ENCODE measurements at regions not wholly inside any gene's neighbourhood (a gene's known extent, or its start where the extent isn't known, plus 50 kb on each side); places are given as distances from the start of the nearest gene placed in this dataset.

DNA sequence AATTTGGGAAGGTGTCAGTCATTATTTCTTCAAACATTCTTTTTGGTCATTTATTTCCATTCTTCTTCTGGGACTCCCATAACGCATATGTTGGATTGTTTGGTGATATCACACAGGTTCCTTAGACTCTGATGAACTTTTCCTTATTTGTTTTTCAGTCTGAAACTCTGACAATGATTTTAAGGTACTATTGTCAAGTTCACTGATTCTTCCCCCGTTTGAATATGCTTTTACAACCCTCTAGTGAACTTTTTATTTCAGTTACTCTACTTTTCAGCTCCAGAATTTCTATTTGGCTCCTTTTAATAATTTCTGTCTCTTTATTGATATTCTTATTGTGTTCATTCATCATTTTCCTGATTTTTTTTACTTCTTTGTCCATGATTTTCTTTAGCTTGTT lies 92.5 kb upstream of the RORB start:
- Histone ChIP-seq H3K4me1 (ENCODE audit: insufficient read depth) (no peaks in the 10 kb centered on the region), H3K79me2 (replicated peaks; ENCODE audit: insufficient read depth) (no peaks in the 10 kb centered on the region), H3K4me3 (no peak overlapping the region), H3K36me3 (ENCODE audit: insufficient read depth) (no peaks in the 10 kb centered on the region), H4K20me1 (replicated peaks; ENCODE audit: insufficient read depth) (no peaks in the 10 kb centered on the region), H3K27me3 (ENCODE audit: insufficient read depth) (no peaks in the 10 kb centered on the region), H2AFZ (no peak overlapping the region), H3K27ac (ENCODE audit: low read depth) (no peak overlapping the region), H3K4me2 (no peak overlapping the region), H3F3A (replicated peaks; ENCODE audit: low read depth) (no peaks in the 10 kb centered on the region), H3K9me2 (ENCODE audit: insufficient read depth) (no peaks in the 10 kb centered on the region)
- Mint-ChIP-seq H3K4me3 (no peak overlapping the region), H3K27ac (no peak overlapping the region), H3K9me3 (peaks cover 5% of the 10 kb centered on the region; the same call in 2 of the 3 replicates), H3K36me3 (ENCODE audit: low read depth) (no peaks in the 10 kb centered on the region), H3K27me3 (ENCODE audit: insufficient read depth, low read depth, poor library complexity) (no peaks in the 10 kb centered on the region), H3K4me1 (no peaks in the 10 kb centered on the region)
- DNase-seq (ENCODE audit: low spot score), result no peak
- TF ChIP-seq, protein P1, sequence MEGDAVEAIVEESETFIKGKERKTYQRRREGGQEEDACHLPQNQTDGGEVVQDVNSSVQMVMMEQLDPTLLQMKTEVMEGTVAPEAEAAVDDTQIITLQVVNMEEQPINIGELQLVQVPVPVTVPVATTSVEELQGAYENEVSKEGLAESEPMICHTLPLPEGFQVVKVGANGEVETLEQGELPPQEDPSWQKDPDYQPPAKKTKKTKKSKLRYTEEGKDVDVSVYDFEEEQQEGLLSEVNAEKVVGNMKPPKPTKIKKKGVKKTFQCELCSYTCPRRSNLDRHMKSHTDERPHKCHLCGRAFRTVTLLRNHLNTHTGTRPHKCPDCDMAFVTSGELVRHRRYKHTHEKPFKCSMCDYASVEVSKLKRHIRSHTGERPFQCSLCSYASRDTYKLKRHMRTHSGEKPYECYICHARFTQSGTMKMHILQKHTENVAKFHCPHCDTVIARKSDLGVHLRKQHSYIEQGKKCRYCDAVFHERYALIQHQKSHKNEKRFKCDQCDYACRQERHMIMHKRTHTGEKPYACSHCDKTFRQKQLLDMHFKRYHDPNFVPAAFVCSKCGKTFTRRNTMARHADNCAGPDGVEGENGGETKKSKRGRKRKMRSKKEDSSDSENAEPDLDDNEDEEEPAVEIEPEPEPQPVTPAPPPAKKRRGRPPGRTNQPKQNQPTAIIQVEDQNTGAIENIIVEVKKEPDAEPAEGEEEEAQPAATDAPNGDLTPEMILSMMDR (conservative IDR thresholded peaks at IDR 0.05; ENCODE audit: low read depth in 2 of 2), result no peak
- TF ChIP-seq POLR2AphosphoS5 (IDR thresholded peaks at IDR 0.05; ENCODE audit: low read depth), result no peak
- TF ChIP-seq STAT1 (IDR thresholded peaks at IDR 0.05; ENCODE audit: unreplicated experiment), result no peak
- no peak for TF ChIP-seq EZH2phosphoT487 (IDR thresholded peaks at IDR 0.05; ENCODE audit: unreplicated experiment)
- ATAC-seq, result no peak

- Histone ChIP-seq H3K79me2 (replicated peaks; ENCODE audit: insufficient read depth) (no peaks in the 10 kb centered on the region), H3K36me3 (ENCODE audit: insufficient read depth) (no peaks in the 10 kb centered on the region), H2AFZ (no peak overlapping the region), H3K4me1 (ENCODE audit: insufficient read depth) (no peaks in the 10 kb centered on the region), H3K27me3 (ENCODE audit: insufficient read depth) (no peaks in the 10 kb centered on the region), H4K20me1 (replicated peaks; ENCODE audit: insufficient read depth) (no peaks in the 10 kb centered on the region), H3F3A (replicated peaks; ENCODE audit: low read depth) (no peaks in the 10 kb centered on the region), H3K4me2 (no peak overlapping the region), H3K4me3 (no peak overlapping the region), H3K9me2 (ENCODE audit: insufficient read depth) (no peaks in the 10 kb centered on the region; the same call in 1 of the 2 replicates), H3K27ac (ENCODE audit: low read depth) (no peak overlapping the region)
- no peak overlapping the region for H3K27ac Mint-ChIP-seq
- peaks cover 5% of the 10 kb centered on the region; the same call in 2 of the 3 replicates for H3K9me3 Mint-ChIP-seq
- DNase-seq (ENCODE audit: low spot score) (no peak), ATAC-seq (no peak)
- H3K4me3 Mint-ChIP-seq, result no peak overlapping the region
- H3K27me3 Mint-ChIP-seq (ENCODE audit: insufficient read depth, low read depth, poor library complexity), result no peaks in the 10 kb centered on the region
- no peaks in the 10 kb centered on the region for H3K4me1 Mint-ChIP-seq
- H3K36me3 Mint-ChIP-seq (ENCODE audit: low read depth), result no peaks in the 10 kb centered on the region; the same call in 2 of the 3 replicates
- no peak for TF ChIP-seq ZNF114 (CRISPR knock-in tag; IDR thresholded peaks at IDR 0.05)
- TF ChIP-seq CREB1 (CRISPR knock-in tag; IDR thresholded peaks at IDR 0.05; ENCODE audit: low read depth), result no peak
- no peak for TF ChIP-seq EZH2phosphoT487 (IDR thresholded peaks at IDR 0.05; ENCODE audit: unreplicated experiment)
- TF ChIP-seq JUNB (IDR thresholded peaks at IDR 0.05; ENCODE audit: unreplicated experiment), result no peak
- TF ChIP-seq POLR2AphosphoS5 (IDR thresholded peaks at IDR 0.05; ENCODE audit: low read depth), result no peak
- no peak for TF ChIP-seq ZNF331 (CRISPR knock-in tag; IDR thresholded peaks at IDR 0.05; ENCODE audit: low read depth)
- TF ChIP-seq, protein P1 (conservative IDR thresholded peaks at IDR 0.05; ENCODE audit: low read depth in 2 of 2), result no peak
- TF ChIP-seq, protein P2, sequence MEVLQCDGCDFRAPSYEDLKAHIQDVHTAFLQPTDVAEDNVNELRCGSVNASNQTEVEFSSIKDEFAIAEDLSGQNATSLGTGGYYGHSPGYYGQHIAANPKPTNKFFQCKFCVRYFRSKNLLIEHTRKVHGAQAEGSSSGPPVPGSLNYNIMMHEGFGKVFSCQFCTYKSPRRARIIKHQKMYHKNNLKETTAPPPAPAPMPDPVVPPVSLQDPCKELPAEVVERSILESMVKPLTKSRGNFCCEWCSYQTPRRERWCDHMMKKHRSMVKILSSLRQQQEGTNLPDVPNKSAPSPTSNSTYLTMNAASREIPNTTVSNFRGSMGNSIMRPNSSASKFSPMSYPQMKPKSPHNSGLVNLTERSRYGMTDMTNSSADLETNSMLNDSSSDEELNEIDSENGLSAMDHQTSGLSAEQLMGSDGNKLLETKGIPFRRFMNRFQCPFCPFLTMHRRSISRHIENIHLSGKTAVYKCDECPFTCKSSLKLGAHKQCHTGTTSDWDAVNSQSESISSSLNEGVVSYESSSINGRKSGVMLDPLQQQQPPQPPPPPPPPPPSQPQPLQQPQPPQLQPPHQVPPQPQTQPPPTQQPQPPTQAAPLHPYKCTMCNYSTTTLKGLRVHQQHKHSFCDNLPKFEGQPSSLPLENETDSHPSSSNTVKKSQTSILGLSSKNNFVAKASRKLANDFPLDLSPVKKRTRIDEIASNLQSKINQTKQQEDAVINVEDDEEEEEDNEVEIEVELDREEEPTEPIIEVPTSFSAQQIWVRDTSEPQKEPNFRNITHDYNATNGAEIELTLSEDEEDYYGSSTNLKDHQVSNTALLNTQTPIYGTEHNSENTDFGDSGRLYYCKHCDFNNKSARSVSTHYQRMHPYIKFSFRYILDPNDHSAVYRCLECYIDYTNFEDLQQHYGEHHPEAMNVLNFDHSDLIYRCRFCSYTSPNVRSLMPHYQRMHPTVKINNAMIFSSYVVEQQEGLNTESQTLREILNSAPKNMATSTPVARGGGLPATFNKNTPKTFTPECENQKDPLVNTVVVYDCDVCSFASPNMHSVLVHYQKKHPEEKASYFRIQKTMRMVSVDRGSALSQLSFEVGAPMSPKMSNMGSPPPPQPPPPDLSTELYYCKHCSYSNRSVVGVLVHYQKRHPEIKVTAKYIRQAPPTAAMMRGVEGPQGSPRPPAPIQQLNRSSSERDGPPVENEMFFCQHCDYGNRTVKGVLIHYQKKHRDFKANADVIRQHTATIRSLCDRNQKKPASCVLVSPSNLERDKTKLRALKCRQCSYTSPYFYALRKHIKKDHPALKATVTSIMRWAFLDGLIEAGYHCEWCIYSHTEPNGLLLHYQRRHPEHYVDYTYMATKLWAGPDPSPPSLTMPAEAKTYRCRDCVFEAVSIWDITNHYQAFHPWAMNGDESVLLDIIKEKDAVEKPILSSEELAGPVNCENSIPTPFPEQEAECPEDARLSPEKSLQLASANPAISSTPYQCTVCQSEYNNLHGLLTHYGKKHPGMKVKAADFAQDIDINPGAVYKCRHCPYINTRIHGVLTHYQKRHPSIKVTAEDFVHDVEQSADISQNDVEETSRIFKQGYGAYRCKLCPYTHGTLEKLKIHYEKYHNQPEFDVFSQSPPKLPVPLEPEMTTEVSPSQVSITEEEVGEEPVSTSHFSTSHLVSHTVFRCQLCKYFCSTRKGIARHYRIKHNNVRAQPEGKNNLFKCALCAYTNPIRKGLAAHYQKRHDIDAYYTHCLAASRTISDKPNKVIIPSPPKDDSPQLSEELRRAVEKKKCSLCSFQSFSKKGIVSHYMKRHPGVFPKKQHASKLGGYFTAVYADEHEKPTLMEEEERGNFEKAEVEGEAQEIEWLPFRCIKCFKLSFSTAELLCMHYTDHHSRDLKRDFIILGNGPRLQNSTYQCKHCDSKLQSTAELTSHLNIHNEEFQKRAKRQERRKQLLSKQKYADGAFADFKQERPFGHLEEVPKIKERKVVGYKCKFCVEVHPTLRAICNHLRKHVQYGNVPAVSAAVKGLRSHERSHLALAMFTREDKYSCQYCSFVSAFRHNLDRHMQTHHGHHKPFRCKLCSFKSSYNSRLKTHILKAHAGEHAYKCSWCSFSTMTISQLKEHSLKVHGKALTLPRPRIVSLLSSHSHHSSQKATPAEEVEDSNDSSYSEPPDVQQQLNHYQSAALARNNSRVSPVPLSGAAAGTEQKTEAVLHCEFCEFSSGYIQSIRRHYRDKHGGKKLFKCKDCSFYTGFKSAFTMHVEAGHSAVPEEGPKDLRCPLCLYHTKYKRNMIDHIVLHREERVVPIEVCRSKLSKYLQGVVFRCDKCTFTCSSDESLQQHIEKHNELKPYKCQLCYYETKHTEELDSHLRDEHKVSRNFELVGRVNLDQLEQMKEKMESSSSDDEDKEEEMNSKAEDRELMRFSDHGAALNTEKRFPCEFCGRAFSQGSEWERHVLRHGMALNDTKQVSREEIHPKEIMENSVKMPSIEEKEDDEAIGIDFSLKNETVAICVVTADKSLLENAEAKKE (CRISPR knock-in tag; IDR thresholded peaks at IDR 0.05), result no peak
These were observed 90.0 kb upstream of the RORB start for GRCh38 chr9:74407166-74407565.
